HG02610 (cell line): ENCODE measurements at regions not wholly inside any gene's neighbourhood (a gene's known extent, or its start where the extent isn't known, plus 50 kb on each side); places are given as distances from the start of the nearest gene placed in this dataset.

Experiments
- ATAC-seq: cut with Tn5 transposase; IDR thresholded peaks from one replicate; pipeline ENCODE4 v1.9.1; 2021; ENCODE audit warnings: mild to moderate bottlenecking, moderate library complexity; ENCODE audit not compliant: unreplicated experiment

DNA sequence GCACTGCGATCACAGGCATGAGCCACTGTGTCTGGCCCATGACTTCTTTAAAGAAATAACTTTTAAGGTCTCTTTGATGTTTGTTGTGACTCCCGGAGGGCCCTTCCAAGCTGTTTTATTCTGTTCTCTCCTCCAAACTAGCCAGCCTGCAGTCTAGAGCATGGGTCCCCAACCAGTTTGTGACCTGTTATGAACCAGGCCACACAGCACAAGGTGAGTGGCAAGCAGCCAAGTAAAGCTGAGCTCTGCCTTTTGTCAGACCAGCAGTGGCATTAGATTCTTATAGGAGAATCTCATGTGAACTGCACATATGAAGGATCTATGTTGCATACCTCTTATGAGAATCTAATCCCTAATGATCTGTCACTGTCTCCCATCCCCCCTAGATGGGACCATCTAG is 223.9 kb upstream of the RGPD4 start:
- ATAC-seq, result no peak

DNA sequence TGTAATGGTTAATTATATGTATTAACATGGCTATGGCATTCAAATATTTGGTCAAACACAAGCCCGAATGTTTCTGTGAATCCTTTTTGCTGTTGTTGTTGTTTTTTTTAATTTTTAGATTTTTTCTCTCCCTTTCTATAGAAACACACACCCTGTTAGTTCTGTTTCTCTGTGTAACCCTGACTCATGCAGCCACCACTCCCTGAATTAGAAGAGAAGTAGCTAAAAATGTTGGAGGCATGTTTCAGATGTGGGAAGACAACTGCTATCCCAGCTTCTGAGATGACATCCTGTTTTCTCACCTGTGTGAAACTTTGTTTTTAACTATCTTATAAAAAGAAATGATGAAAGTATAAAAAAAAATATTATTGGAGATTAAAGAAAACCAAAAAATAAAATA is 219.6 kb upstream of the RGPD4 start:
- no peak for ATAC-seq

DNA sequence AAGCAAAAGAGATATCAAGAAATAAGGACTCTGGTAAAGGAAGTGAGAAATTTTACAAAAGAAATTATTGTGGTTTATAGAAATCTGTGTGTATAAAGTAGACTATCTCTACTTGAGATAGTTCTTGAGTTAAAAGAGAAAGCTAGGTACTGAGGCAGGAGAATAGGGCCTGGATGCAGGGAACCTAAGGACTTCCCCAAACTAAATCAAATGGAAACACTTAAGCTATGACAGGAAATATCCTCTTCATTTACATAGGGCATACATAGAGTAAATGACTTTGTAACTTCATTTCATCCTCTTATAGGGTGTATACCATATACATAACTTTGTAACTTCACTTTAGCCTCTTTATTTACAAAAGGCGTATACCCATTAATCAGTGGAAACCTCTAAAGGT is 219.2 kb upstream of the RGPD4 start:
- no peak for ATAC-seq

DNA sequence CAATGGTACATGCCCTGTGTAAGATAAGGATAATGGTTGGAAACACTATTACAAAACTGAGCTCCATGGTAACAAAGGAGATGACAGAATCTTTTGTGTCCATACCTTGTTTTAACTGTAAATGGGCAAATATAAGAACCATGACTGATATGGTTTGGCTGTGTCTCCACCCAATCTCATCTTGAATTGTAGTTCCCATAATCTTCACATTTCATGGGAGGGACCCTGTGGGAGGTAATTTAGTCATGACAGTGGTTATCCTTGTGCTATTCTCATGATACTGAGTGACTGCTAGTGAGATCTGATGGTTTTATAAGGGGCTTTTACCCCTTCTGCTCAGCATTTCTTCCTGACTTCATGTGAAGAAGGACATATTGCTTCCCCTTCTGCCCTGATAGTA is 211.7 kb upstream of the RGPD4 start:
- ATAC-seq, result no peak

DNA sequence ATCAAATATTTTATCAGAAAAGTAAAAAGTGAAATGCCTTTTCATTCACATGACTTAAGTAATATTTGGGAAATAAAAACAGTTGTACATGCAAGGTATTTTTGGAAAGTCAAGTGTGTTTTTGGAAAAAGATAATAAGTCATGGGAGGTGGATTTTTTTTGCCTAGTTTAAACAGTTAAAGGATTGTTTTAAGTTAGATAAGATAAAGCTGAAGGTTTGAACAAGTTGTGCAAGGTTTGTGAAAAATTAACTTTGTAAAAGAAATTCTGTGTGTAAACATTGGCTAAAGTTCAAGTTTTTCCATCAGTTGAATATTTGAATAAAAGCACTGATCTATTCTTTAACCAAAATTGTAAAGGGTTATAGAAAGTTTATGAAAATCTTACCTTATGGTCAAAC is 207.9 kb upstream of the RGPD4 start:
- ATAC-seq, result no peak

DNA sequence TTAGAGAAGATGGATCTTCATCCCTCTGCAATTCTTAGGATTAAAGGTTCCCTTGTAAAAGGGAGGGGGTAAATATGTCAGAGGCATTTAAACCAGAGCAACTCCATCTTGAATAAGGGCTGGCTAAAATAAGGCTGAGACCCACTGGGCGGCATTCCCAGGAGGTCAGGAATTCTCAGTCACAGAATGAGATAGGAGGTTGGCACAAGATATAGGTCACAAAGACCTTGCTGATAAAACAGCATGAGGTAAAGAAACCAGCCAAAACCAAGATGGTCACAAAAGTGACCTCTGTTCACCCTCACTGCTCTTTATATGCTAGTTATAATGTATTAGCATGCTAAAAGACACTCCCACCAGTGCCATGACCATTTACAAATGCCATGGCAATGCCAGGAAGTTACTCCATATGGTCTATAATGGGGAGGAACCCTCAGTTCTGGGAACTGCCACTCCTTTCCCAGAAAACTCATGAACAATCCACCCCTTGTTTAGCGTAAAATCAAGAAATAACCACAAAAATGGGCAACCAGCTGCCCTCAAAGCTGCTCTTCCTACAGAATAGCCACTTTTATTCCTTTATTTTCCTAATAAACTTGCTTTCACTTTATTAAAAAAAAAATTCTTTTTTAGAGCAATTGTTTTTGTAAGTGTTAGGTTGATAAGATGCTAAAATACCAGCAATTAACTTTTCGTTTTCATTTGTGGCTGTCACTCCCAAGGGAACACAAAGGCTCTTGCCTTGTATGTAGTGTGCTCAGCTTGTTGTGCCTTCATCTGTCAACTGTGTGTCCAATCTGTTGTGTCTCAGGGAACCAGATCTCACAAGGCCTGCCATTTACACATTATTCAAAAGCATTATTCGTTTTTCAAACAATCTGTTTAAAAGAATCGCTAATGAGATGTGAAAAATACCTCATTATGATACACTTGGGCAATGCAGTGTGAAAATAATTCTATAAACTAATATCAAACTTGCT is 205.2 kb upstream of the RGPD4 start:
- no peak for ATAC-seq

DNA sequence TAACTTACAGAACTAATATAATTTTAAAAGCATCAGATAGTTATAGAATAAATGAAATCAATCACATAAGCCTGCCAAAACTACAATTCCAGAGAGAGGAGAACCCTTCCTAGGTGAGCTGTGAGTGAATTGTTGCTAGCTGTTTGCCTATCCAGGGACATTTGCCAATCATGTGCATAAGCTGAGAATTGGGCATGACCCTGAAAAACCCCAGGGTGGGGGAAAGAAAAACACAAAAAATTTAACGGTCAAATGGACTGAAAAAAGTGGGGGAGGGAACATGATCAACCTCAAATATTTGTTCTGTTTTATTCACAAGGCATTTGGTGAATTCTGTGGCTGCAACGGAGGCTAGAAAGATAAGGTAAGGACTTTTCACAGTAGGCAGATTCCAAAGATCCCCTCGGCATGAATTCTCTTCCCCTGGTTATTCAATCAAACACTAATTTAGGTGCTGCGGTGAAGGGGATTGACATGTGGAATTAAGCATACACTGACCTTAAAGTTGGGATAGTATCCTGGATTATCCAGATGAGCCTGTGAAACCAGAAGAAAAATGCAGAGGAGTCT is 203.9 kb upstream of the RGPD4 start:
- ATAC-seq, result no peak

DNA sequence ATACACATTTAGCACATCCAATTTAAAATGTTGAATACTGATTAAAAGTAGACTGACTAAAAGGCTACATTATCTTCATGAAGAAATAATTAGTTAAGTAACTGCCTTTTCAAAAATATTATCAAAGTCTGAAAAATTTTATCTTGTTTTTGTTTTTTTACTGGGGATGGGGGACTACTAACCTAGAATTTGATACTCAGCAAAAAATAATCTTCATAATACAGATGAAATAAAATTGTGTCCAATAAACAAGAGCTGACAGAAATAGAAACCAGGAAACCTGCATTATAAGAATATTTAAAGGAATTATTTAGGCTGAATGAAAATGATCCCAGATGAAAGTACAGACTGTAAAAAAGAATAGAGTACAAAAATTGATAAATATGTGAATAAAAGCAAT is 200.7 kb upstream of the RGPD4 start:
- no peak for ATAC-seq

DNA sequence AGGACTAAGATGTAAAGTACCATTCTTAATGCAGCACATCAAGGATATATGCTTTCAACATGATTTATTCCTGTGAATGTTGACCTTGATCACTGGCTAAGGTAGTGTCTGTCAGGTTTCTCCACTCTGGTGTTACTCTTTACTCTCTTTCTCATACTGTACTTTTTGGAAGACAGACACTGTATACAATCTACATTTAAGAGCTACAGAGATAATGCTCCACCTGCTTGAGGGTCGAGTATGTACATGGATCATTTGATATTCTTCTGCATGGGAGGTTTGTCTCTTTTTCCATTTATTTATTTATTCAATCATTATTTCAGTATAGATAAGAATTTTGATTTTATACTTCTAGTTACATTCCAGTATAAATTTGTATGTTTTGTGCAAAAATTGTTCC is 199.5 kb upstream of the RGPD4 start:
- ATAC-seq, result no peak

DNA sequence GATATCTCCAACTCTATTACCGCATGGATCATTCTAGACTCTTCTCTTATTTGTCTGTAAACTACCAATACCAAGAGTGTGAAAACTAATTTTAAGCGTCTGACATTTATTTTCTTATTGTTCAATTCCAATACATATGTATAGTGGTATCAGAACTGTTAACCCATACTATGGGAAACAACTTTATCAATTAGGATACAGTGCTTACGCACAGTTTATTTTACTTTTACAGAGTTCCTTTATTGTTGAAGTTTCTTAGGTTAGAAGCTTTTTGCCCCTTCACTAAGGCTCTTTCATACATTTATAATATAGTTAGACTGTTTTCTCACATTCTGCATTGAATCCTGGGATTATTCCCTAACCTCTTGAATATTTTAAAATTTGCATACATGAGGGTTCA is 198.8 kb upstream of the RGPD4 start:
- no peak for ATAC-seq

DNA sequence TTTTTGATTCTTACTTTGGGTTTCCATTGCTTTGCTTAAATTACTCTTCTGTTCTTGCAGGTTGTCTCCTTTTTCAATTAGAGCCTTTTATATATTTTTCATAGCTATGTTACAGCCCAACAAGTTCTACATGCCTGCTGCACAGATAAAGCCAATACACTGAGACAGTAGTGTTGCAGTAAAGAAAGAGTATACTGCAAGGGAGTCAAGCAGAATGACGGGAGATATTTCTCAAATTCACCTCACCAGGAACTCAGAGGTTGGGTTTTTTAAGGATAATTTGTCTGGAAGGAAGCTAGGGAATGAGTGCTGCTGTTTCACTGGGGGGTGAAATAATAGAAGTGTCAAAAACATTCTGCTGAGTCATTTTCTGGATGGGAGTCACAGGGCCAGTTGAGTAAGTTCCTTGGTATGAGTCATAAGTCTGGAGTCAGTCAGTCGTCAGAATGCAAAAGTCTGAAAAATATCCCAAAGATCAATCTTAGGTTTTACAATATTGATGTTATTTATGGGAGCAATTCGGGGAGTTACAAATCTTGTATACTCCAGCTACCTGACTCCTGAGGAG is 193.0 kb upstream of the RGPD4 start:
- ATAC-seq, result no peak

DNA sequence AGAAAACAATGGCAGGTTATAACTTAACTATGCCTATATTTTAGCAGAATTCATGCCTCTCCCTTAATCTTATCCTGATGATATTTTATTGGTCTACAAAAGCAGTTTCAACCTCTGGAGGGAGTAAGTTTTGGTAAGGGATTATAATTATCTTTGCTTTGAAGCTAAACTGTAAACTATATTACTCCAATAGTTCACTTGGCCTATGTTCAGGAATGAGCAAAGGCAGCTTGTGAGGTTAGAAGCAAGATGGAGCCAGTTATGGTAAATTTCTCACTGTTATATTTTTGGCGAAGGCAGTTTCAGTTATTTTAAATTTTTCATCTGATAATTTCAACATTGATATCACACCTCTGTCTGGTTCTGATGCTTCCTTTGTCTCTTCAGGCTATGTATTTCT is 192.5 kb upstream of the RGPD4 start:
- ATAC-seq, result no peak

DNA sequence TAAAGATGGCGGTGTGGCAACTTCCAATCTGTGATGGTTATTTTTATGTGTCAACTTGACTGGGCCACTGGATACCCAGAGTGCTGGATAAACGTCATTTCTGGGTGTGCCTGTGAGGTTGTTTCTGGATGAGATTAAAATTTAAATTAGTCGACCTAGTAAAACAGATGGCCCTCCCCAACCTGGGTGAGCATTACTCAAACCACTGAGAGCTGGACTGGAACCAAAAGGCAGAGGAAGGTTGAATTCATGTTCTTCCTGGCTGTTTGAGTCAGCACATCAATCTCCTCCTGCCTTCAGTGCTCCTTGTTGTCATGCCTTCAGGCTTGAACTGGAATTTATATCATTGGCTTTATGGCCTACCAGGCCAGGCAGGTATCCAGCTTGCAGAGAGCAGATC is 190.8 kb upstream of the RGPD4 start:
- ATAC-seq, result no peak

DNA sequence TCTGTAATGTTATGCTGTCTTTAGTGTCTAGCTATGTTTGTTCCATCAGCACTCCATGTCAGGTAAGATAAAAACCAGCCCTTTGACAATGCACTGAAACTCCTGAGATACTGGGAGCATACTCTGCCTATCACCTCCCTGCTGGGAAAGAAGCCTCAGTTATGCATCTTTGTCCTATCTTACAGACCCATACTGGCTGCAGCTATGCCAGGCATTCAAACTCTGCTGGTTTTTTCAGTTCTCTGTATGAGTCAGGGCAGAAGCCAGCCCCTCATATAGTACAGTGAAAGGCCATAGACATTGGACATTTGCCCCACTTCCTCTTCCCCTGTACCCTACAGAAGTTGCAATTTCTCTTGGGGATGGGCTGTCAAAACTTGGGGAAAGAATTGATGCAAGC is 181.1 kb upstream of the RGPD4 start:
- no peak for ATAC-seq

DNA sequence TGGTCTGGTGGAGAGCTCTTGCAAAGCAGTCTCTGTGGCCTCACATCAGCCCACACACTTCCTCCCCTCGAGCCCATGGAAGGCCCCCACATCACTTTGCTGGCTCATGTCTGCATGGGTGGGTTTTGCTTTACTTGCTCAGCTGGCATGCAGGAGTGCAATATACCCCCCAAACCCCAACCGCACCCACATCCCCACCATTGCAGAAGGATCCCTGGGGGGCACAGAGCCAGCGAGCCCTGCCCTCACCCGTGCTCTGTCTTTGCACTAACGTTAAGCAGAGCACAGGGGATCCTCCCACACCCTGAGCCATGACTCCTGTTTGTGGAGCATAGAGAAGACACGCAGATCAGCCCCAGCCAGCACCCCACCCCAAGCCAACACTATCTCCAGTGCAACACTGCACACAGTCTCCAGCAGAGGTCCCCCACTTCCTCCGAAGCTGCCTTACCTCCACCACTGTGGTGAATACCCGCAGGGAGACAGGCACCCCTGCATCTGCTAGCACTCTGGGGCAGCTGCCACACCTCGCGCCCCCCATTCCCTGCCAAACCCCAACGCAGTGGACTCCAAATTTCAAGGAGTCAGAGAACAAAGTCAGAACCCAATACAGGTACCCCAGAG is 177.8 kb upstream of the RGPD4 start:
- ATAC-seq, result no peak

DNA sequence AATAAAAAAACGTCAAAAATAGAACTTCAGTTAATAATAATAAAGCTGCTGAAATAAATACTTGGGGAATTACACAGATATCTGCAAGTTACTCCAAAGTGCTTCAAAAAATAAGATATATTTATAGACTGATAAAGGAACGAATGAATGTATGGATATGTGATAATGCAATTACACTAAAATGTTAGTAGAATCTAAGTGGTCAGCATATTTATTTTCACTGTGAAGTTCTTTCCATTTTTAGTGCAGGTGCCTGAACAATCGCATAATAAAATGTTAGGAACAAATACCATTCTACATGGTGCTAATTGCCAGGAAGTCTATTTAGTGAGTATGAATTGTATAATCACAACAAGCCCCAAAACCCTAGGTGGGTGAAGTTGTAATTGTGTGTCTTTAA is 169.6 kb upstream of the RGPD4 start:
- no peak for ATAC-seq

DNA sequence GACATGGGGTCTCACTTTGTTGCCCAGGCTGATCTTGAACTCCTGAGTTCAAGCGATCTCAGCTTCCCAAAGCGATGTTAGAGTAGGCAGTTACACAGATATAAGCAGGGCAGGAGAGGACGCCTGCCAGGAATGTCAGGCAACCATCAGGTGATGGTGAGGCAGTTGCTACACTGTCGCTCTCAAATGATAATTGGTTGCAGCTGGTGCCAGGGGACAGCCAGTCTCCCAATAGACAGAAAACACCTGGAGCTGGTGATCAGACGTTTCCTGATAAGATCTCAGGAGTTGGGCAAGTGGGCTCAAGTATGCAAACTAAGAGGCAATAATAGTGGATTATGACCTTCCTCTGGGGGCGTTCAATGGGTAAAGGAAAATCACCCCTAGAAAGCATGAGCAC is 163.1 kb upstream of the RGPD4 start:
- ATAC-seq, result no peak

DNA sequence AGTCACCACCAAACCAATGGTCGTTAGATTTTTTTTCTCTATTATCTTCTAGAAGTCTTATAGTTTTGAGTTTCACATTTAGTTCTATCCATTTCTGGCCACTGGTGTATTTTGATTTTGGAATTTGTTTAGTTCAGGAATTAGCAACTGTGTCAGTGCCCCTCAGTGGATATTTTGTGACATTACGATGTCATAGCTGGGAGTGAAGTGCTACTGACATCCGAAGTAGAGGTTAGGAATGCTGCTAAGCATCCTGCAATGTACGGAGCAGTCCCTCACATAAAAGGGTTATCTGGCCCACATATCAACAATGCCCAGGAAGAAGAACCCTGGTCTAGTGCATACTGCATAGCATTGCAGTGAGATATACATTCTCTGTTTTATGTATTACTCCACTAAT is 157.4 kb upstream of the RGPD4 start:
- ATAC-seq, result no peak

DNA sequence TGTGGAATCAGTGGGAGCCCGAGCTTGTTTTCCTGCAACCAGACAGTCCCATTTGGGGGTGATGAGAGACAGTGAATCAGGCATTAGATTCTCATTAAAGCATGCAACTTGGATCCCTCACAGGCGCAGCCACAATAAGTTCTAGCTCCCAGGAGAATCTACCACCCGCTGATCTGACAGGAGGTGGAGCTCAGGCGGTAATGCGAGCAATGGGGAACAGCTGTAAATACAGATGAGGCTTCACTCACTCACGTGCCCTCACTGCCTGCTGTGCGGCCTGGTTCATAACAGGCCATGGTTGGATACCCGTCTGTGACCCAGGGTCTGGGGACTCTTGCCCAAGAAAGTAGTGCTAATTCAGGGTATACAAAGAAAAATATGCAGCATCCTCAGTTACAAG is 144.8 kb upstream of the RGPD4 start:
- ATAC-seq, result no peak

DNA sequence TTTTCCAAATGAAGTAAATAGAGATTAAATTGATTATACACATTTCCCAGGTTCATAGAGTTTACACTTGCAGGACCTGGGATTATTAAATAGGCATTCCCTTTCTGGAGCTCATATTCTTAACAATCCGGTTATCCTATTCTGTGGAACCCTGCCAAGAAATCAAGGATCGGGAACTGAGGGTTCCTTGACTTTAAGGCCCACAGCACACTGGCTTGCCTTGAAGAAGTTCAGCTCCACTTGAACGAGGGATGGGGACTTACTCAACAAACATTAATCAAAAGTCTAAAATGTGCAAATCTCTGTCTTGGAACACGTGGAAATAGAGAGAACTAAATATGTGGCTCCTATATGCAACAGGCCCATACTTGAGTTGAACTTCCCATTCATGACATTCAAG is 142.3 kb upstream of the RGPD4 start:
- no peak for ATAC-seq

DNA sequence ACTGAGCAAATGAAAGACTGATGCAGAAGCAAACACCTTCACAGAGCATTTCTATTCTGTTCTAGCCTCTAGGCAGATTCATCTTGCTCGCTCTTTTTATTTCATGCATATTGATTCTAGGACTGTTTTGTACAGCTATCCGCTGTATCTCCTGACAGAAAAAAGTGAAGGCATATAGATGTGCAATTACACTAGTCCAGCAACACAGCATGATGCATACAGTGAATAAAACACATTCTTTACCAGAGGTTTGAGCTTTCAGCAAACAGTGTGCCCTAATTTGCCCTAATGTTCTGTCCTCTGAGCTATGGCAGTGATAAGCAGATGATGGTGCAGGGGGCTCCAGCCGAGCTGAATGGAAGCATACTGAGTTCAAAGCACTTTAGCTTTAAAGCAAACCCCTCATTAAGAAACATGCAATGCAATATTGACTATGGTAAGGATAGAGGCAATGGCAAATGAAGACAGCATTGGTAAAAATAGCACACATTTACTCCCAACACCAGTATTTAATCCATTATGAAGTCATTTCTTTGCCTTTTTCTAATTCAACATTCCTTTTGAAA is 141.2 kb upstream of the RGPD4 start:
- ATAC-seq, result no peak

DNA sequence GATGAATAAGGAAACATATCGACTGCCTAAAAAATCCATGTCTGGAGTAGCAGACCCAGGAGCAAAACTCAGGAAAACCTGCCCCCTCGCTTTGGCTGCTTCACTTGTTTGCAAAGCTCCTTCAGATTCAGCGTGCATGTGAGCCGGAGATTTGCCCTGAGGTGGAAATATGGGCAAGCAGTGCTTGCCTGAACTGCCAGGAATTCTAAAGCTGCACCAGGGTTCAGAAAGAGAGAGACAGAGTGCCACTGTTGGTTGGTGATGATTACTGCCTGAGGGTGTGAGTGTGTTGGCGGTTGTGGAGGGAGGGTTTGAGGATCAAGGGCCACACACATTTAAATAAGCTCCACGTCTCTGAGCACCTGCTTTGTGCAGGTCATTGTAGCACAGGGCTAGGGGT is 139.6 kb upstream of the RGPD4 start:
- ATAC-seq, result no peak
